PC-9 (cell line): ENCODE measurements at regions not wholly inside any gene's neighbourhood (a gene's known extent, or its start where the extent isn't known, plus 50 kb on each side); places are given as distances from the start of the nearest gene placed in this dataset.
"Not testable (repeated sequence)": the region's sequence is repeated elsewhere in the genome, so short reads cannot be mapped to it uniquely, and the experiment has no call there.

Source experiments
- BruUV-seq: library from RNA; stranded (reverse); fragments of 400-500 nt; replicated peaks from 2 replicates; lab custom pipeline; 2021; lab: Mats Ljungman, UMichigan
- CTCF ChIA-PET: fragments of 300-600 bp; sonication (Branson Sonifier 250); formaldehyde crosslinking; loops from one replicate; lab custom pipeline; 2022; ENCODE audit warnings: antibody characterized with exemption; lab: Charles Lee
- POLR2A ChIA-PET: fragments of 300-600 bp; sonication (Branson Sonifier 250); formaldehyde crosslinking; loops from one replicate; lab custom pipeline; 2022; ENCODE audit warnings: antibody characterized with exemption; ENCODE audit not compliant: unreplicated experiment; lab: Charles Lee
- DNase-seq, 2 experiments: peaks; one replicate each; pipeline versions ENCODE4 v3.0.0 to v3.0.0-alpha.2; 2015 to 2022; ENCODE audit warnings: mixed read lengths in 1 of 2
- H2AFZ ChIP-seq: fragments of 200-600 bp; sonication (generic); 2 replicates; pipeline ENCODE4 v1.8.1; 2017; ENCODE audit warnings: antibody characterized with exemption
- H3F3A ChIP-seq: fragments of 200-600 bp; sonication (generic); 2 replicates; pipeline ENCODE4 v1.8.1; 2017; ENCODE audit warnings: antibody characterized with exemption, mild to moderate bottlenecking, low read depth; ENCODE audit not compliant: insufficient read depth
- H3K27ac ChIP-seq: fragments of 200-600 bp; sonication (generic); 2 replicates; pipeline ENCODE4 v1.6.1; 2016; ENCODE audit warnings: mixed run types
- H3K27me3 ChIP-seq: fragments of 200-600 bp; sonication (generic); 2 replicates; pipeline ENCODE4 v1.6.1; 2016; ENCODE audit warnings: low read depth, mixed run types; ENCODE audit not compliant: insufficient read depth
- H3K36me3 ChIP-seq: fragments of 200-600 bp; sonication (generic); 2 replicates; pipeline ENCODE4 v1.6.1; 2016; ENCODE audit warnings: low read depth, mixed run types
- H3K4me1 ChIP-seq: fragments of 200-600 bp; sonication (generic); replicated peaks from 2 replicates; pipeline ENCODE4 v1.6.1; 2016; ENCODE audit warnings: mixed run types; ENCODE audit not compliant: insufficient read depth
- H3K4me2 ChIP-seq: fragments of 200-600 bp; sonication (generic); 2 replicates; pipeline ENCODE4 v1.6.1; 2017; ENCODE audit warnings: mixed run types
- H3K4me3 ChIP-seq: fragments of 200-600 bp; sonication (generic); 2 replicates; pipeline ENCODE4 v1.6.1; 2016; ENCODE audit warnings: mixed run types
- H3K79me2 ChIP-seq: fragments of 200-600 bp; sonication (generic); 2 replicates; pipeline ENCODE4 v1.6.1; 2017; ENCODE audit warnings: low read depth, mixed run types
- H3K9me2 ChIP-seq: fragments of 200-600 bp; sonication (generic); 2 replicates; pipeline ENCODE4 v1.8.1; 2017; ENCODE audit warnings: mild to moderate bottlenecking; ENCODE audit not compliant: insufficient read depth
- H3K9me3 ChIP-seq: fragments of 200-600 bp; sonication (generic); 2 replicates; pipeline ENCODE4 v1.8.1; 2016; ENCODE audit warnings: low read depth; ENCODE audit not compliant: insufficient read depth
- H4K20me1 ChIP-seq: fragments of 200-600 bp; sonication (generic); 2 replicates; pipeline ENCODE4 v1.8.1; 2017; ENCODE audit not compliant: insufficient read depth
- EZH2 ChIP-seq: fragments of 200-600 bp; sonication (generic); IDR thresholded peaks from 2 replicates; pipeline ENCODE4 v1.8.0; 2017; ENCODE audit warnings: antibody characterized with exemption, low read depth
- intact Hi-C: fragments of 100-400 bp; cut with micrococcal nuclease; formaldehyde crosslinking; loops from one replicate; pipeline ENCODE4 v1.10.0; 2022; ENCODE audit not compliant: unreplicated experiment
- TF ChIP-seq, protein P1 (sequence below): fragments of 200-600 bp; sonication (generic); conservative IDR thresholded peaks from 2 replicates; pipeline ENCODE4 v1.6.1; 2017; ENCODE audit warnings: mixed run types, antibody characterized with exemption, mild to moderate bottlenecking, moderate library complexity

DNA sequence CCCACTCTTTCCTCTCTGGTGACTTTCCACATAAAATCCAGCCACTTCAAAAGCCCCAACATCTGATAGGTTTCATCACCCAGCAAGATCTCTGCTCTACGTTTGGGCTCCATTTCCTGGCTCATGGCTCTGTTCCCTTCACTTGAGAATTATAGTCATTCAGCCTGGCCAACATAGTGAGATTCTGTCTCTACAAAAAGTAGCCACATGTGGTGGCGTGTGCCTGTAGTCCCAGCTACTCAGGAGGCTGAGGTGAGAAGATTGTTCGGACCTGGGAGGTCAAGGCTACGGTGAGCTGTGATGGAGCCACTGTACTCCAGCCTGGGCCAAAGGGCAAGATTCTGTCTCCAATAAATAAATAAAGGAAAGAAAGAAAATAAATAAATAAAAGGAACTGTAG, 83.3 kb upstream of the IGFBPL1 start:
- H3K79me2 ChIP-seq, result no peaks in the 10 kb centered on the region
- no peak overlapping the region for H3K4me3 ChIP-seq
- no peak overlapping the region for H3K27ac ChIP-seq
- no peak overlapping the region for H2AFZ ChIP-seq
- no peak overlapping the region for H3K4me2 ChIP-seq
- H3K9me2 ChIP-seq, result no peaks in the 10 kb centered on the region
- no peaks in the 10 kb centered on the region for H3K27me3 ChIP-seq
- no peak for TF ChIP-seq EZH2
- TF ChIP-seq, protein P1, sequence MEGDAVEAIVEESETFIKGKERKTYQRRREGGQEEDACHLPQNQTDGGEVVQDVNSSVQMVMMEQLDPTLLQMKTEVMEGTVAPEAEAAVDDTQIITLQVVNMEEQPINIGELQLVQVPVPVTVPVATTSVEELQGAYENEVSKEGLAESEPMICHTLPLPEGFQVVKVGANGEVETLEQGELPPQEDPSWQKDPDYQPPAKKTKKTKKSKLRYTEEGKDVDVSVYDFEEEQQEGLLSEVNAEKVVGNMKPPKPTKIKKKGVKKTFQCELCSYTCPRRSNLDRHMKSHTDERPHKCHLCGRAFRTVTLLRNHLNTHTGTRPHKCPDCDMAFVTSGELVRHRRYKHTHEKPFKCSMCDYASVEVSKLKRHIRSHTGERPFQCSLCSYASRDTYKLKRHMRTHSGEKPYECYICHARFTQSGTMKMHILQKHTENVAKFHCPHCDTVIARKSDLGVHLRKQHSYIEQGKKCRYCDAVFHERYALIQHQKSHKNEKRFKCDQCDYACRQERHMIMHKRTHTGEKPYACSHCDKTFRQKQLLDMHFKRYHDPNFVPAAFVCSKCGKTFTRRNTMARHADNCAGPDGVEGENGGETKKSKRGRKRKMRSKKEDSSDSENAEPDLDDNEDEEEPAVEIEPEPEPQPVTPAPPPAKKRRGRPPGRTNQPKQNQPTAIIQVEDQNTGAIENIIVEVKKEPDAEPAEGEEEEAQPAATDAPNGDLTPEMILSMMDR, result no peak
- H3F3A ChIP-seq, result no peaks in the 10 kb centered on the region
- no peaks in the 10 kb centered on the region for H4K20me1 ChIP-seq
- no peak for DNase-seq
- H3K9me3 ChIP-seq, result no peaks in the 10 kb centered on the region
- no peaks in the 10 kb centered on the region for H3K4me1 ChIP-seq
- CTCF ChIA-PET, result no interaction called here
- POLR2A ChIA-PET, result no interaction called here
- intact Hi-C loops, result no loop called here
- no TSS peak for BruUV-seq
- no peaks in the 10 kb centered on the region for H3K36me3 ChIP-seq

DNA sequence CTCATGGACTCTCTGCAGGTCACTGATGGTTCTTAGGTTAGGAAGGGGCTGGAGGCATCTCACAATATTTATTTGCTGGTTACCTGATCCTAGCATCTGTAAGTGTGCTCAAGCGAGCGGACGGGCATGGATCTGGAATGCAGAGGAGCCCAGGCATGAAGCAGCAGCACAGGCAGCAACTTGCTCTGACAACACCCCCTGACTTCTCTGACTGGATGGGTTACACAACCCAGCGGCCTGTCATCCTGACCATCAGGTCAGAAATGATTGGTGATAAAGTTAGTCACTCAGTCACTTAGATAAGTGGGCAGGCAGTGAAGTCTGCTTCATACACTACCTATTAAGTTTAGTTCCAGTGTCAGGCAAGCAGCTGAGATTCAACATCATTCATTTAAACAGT, 75.9 kb upstream of the IGFBPL1 start:
- H3K36me3 ChIP-seq, H3K4me2 ChIP-seq, POLR2A ChIA-PET, H4K20me1 ChIP-seq, H3K27ac ChIP-seq, H3K79me2 ChIP-seq, H3K27me3 ChIP-seq, H3F3A ChIP-seq, H3K4me1 ChIP-seq, CTCF ChIA-PET, H2AFZ ChIP-seq, intact Hi-C loops, H3K4me3 ChIP-seq, H3K9me3 ChIP-seq, BruUV-seq, H3K9me2 ChIP-seq: not testable (repeated sequence)
- peak in 1 of 2 experiments; percentile 37 for DNase-seq

DNA sequence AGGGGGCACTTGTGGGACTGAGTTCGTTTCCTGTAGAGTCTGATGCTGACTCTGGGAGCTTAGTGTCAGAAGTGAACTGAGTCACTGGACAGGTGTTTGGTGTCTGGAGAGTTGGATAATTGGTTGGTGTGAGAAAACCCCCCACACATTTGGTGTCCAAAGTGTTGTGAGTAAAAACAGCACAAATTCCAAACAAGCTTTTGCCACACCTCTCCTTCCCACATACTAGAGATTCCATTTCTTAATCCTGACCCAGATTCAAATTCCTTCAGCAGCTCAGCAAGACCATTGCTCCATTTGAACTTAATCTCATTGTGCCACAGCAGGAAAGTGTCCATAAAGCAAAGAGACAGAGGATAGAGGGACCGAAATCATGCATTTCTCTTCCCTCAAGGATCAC, 74.3 kb upstream of the IGFBPL1 start:
- H3K4me2 ChIP-seq, H3K27me3 ChIP-seq, H3K4me3 ChIP-seq, H3F3A ChIP-seq, intact Hi-C loops, CTCF ChIA-PET, H3K36me3 ChIP-seq, H3K27ac ChIP-seq, BruUV-seq, H3K9me3 ChIP-seq, H4K20me1 ChIP-seq, H3K79me2 ChIP-seq, POLR2A ChIA-PET, H3K9me2 ChIP-seq, DNase-seq, H2AFZ ChIP-seq, H3K4me1 ChIP-seq: not testable (repeated sequence)

DNA sequence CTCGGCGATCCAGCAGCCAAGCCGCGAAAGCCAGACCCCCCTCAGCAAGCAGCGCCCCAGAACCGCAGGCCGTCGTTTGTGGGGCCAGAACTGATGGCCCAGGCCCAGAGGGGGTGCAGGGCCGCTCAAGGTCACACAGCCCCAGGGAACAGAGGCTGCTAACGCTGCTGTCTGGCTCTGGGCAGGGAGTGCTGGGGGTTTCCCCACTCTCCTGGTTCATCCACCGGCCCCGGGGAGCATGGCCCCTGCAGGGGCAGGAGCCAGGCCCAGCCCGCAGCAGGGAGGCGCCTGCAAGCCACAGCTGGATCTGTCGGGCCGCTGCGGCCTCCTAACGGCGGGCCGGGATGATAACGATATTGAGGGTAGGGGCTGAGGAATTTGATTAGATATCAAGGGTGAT, 64.8 kb upstream of the IGFBPL1 start:
- ChIA-PET CTCF (no interaction called here), POLR2A (no interaction called here)
- Histone ChIP-seq H3F3A (no peaks in the 10 kb centered on the region), H3K27me3 (no peaks in the 10 kb centered on the region), H3K4me1 (no peaks in the 10 kb centered on the region), H3K79me2 (no peaks in the 10 kb centered on the region), H3K9me2 (no peaks in the 10 kb centered on the region), H3K4me3 (no peak overlapping the region), H3K9me3 (no peaks in the 10 kb centered on the region), H3K36me3 (no peaks in the 10 kb centered on the region), H3K4me2 (no peak overlapping the region), H2AFZ (no peak overlapping the region), H4K20me1 (no peaks in the 10 kb centered on the region), H3K27ac (no peak overlapping the region)
- no peak for DNase-seq
- intact Hi-C loops, result no loop called here
- TF ChIP-seq EZH2, result no peak
- TF ChIP-seq, protein P1, result no peak
- BruUV-seq, result no TSS peak
